ENCODE measurements at regions not wholly inside any gene's neighbourhood (a gene's known extent, or its start where the extent isn't known, plus 50 kb on each side); places are given as distances from the start of the nearest gene placed in this dataset.

DNA sequence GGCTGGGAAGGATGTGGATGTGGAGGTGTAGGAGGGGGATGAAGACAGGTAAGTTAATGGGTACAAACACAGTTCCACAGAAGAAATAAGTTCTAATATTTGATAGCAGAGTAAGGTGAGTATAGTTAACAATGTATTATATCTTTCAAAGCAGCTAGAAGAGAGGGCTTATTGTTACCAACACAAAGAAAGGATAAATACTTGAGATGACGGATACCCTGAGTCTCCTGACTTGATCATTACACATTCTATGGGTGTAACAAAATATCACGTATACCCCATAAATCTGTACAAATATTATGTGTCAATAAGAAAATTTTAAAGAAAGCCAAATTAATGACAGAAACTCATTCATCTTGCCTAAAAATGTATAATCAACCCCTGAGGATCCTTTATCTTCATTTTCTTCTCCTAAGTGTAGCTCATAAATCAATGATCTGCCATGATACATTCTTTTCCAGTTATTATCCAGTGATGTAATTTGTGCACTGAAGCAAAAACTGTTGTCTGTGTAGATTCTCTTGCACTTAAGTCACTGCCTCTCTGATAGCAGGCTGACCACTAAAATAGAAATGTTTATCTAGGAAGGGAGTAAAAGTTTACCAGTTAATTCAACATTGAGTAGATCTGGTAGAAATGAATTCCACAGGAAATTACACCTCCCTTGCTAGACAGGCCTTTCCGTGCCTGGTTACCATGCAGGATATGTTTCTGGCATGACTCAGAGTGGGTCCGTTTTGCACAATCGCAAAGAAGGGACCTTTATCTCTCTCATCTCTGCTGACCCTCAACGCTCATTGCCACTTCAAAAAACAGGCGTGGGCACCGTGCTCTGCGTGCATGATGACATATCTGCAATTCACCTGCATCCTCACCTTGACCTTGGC is 249.7 kb upstream of the NCKAP5 start:
- TF ChIP-seq POLR2AphosphoS5 (IDR thresholded peaks at IDR 0.05): no peak
- no peak for TF ChIP-seq POLR2A (IDR thresholded peaks at IDR 0.05; ENCODE audit: low read depth)
- no peak for TF ChIP-seq CTCF (IDR thresholded peaks at IDR 0.05)
- no peak for TF ChIP-seq EP300 (IDR thresholded peaks at IDR 0.05)
- Histone ChIP-seq H3K9me3 (no peaks in the 10 kb centered on the region), H3K4me3 (no peak overlapping the region), H3K4me1 (peaks cover 6 to 12% (median 8%) of the 10 kb centered on the region in 4 donors), H3K36me3 (no peaks in the 10 kb centered on the region), H3K27me3 (no peaks in the 10 kb centered on the region), H3K27ac (replicated peaks in 1 of 4) (no peak overlapping the region)
- DNase-seq (ENCODE audit: extremely low spot score): peak; percentile 78
- 43% methylated on average over 9 of the region's 9 CpGs for WGBS
- intact Hi-C loops (cut with DNase I): no loop called here

- Histone ChIP-seq H3K27ac (replicated peaks in 1 of 4) (no peak overlapping the region), H3K4me1 (peaks cover 6 to 12% (median 8%) of the 10 kb centered on the region in 4 donors), H3K9me3 (no peaks in the 10 kb centered on the region), H3K4me3 (no peak overlapping the region), H3K36me3 (no peaks in the 10 kb centered on the region), H3K27me3 (no peaks in the 10 kb centered on the region)
- WGBS: 63% methylated on average over 3 of the region's 3 CpGs
- no peak for TF ChIP-seq POLR2A (IDR thresholded peaks at IDR 0.05; ENCODE audit: low read depth)
- no peak for TF ChIP-seq EP300 (IDR thresholded peaks at IDR 0.05)
- no peak for DNase-seq (ENCODE audit: extremely low spot score)
- intact Hi-C loops (cut with DNase I): no loop called here
Measured at GRCh38 chr2:133818661-133819060, 250.4 kb upstream of the NCKAP5 start.

DNA sequence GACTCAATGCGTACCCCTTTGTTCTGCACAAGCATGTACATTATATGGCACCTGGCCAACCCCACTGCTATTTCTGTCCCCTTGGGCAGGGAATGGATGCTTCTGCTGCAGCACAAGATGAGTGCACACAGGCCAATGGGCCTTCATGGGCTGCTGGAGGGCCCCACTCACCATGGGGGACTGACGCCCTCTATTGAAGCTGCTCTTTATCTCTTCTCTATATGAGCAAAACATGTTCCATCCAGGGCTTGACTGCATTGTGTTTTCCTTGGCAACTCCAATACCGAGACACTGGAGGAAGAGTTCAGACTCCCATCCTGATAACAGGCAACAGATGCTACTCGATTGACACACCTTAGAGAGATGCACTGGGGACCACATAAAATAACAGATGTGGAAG is 251.6 kb upstream of the NCKAP5 start:
- WGBS: 81% methylated on average over 4 of the region's 4 CpGs
- Histone ChIP-seq H3K4me3 (no peak overlapping the region), H3K36me3 (no peaks in the 10 kb centered on the region), H3K9me3 (no peaks in the 10 kb centered on the region), H3K27me3 (no peaks in the 10 kb centered on the region), H3K27ac (replicated peaks in 1 of 4) (no peak overlapping the region), H3K4me1 (peaks cover 6 to 12% (median 8%) of the 10 kb centered on the region in 4 donors)
- DNase-seq (ENCODE audit: extremely low spot score): peak; percentile 83
- no peak for TF ChIP-seq POLR2AphosphoS5 (IDR thresholded peaks at IDR 0.05)
- no peak for TF ChIP-seq EP300 (IDR thresholded peaks at IDR 0.05)
- no peak for TF ChIP-seq CTCF (IDR thresholded peaks at IDR 0.05)
- TF ChIP-seq POLR2A (IDR thresholded peaks at IDR 0.05; ENCODE audit: low read depth): no peak
- intact Hi-C loops (cut with DNase I): no loop called here

GRCh38 chr2:133821107-133821760 is 253.0 kb upstream of the NCKAP5 start:
- Histone ChIP-seq H3K4me1 (peaks cover 6 to 12% (median 8%) of the 10 kb centered on the region in 4 donors), H3K27me3 (no peaks in the 10 kb centered on the region), H3K9me3 (peaks cover 0 to 4% (median 2%) of the 10 kb centered on the region in 4 donors), H3K4me3 (no peak overlapping the region), H3K36me3 (no peaks in the 10 kb centered on the region), H3K27ac (replicated peaks in 1 of 4) (no peak overlapping the region)
- intact Hi-C loops (cut with DNase I): no loop called here
- TF ChIP-seq EP300 (IDR thresholded peaks at IDR 0.05) (no peak), POLR2A (IDR thresholded peaks at IDR 0.05; ENCODE audit: low read depth) (no peak), POLR2AphosphoS5 (IDR thresholded peaks at IDR 0.05) (no peak), CTCF (IDR thresholded peaks at IDR 0.05) (no peak)
- 90% methylated on average over 3 of the region's 3 CpGs for WGBS
- DNase-seq (ENCODE audit: extremely low spot score): no peak

DNA sequence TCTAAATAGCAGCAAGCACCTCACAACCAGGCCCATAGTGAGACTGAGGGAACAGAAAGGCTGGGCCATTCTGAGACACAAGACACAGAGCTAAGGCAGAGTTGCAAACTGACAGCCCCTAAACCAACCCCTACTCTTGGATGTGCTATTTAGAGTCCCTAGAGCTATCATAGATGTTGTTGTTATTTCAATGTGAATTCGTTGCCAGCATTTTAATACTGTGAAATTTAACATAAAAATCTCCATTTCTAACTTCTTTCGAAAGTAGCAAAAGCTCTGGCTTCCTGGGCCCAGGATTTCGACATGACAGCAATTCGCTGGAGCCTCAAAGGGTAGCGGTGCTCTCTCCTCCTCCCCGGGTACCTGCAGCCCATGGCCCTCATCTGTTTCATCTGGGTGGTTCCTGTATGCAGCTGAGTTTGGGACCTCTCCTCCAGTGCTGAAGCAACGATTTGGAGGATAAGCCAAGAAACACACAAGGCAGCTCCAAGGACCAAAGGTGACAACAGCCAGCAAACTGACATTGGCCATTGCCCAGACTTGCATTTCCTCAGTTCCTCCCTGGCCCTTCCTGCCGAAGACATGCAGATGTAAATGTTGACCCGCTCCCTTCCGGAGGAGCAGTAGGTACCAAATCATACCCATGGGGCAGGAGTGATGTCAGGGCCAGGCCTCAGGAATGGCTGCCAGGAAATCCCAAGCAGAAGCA is 254.4 kb upstream of the NCKAP5 start:
- H3K9me3 ChIP-seq: peaks cover 0 to 4% (median 2%) of the 10 kb centered on the region in 4 donors
- H3K4me1 ChIP-seq: peaks cover 6 to 10% (median 8%) of the 10 kb centered on the region in 4 donors
- WGBS: 91% methylated on average over 10 of the region's 10 CpGs
- no peak for TF ChIP-seq EP300 (IDR thresholded peaks at IDR 0.05)
- no peak for TF ChIP-seq POLR2A (IDR thresholded peaks at IDR 0.05; ENCODE audit: low read depth)
- TF ChIP-seq POLR2AphosphoS5 (IDR thresholded peaks at IDR 0.05): no peak
- no peak for TF ChIP-seq CTCF (IDR thresholded peaks at IDR 0.05)
- intact Hi-C loops (cut with DNase I): no loop called here
- H3K36me3 ChIP-seq: no peaks in the 10 kb centered on the region
- no peak overlapping the region for H3K4me3 ChIP-seq
- H3K27me3 ChIP-seq: no peaks in the 10 kb centered on the region
- peak; percentile 68 for DNase-seq (ENCODE audit: extremely low spot score)
- H3K27ac ChIP-seq (replicated peaks in 1 of 4): no peak overlapping the region

Data from esophagus muscularis mucosa (tissue), 4 donors.